ENCODE measurements at regions not wholly inside any gene's neighbourhood (a gene's known extent, or its start where the extent isn't known, plus 50 kb on each side); places are given as distances from the start of the nearest gene placed in this dataset.

DNA sequence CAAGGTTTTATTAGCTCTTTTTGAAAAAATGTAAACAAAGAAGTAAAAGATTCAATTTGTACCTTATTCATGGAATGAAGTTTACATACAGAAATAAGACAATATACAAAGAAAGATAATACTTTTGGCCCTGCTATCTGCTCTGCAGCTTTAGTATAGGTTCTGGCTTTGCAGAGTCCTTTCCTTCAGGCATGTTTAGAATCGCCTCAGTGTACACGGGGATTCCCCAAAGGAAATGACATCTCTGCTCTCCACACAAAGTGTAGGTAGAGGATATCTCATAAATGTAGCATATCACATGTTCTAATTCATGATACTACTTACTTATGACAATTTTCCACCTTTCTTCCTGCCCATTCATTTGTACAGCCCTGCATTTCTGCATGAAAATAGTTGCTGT, 222.6 kb upstream of the DPYD start:
- TF ChIP-seq CTCF (IDR thresholded peaks at IDR 0.05; ENCODE audit: low read depth, low read length, poor library complexity, severe bottlenecking) (no peak), EZH2phosphoT487 (IDR thresholded peaks at IDR 0.05; ENCODE audit: borderline replicate concordance, low read length) (no peak)

Data from DOHH2 (cell line).